Activated CD4-positive, CD25-positive, alpha-beta regulatory T cell treated with anti-CD3 and anti-CD28 coated beads, Interleukin-2, amount 50 U/mL, for 24 hours (primary cell): ENCODE measurements at regions not wholly inside any gene's neighbourhood (a gene's known extent, or its start where the extent isn't known, plus 50 kb on each side); places are given as distances from the start of the nearest gene placed in this dataset.

Experiments used
- ATAC-seq, 2 donors: fragments of 150-1000 bp; cut with Tn5 transposase; one replicate each; pipeline ENCODE4 v1.10.0; 2021; ENCODE audit warnings: mild to moderate bottlenecking in 1 of 2, moderate library complexity in 1 of 2

DNA sequence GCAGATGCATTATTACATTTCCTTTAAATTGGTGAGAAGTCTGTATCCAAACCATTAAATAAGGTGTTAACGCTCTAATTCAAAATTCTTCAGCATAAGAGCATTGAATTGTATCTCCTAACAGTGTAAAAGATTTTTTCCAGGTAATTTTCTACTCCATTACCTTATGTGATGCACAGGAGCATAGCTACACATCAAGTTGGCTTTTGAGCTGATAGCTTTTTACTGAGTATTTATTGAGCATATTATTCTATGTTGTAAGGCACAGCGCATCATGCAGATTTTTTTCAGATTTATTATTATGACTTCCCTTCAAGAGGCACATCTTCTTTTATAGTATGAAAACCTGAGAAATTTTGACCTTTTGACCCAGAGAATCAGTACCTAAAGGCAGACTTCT is 270.7 kb upstream of the MIR17HG start:
- no peak for ATAC-seq

- ATAC-seq, result no peak
Measured at GRCh38 chr13:91078093-91078679, 269.3 kb upstream of the MIR17HG start.

DNA sequence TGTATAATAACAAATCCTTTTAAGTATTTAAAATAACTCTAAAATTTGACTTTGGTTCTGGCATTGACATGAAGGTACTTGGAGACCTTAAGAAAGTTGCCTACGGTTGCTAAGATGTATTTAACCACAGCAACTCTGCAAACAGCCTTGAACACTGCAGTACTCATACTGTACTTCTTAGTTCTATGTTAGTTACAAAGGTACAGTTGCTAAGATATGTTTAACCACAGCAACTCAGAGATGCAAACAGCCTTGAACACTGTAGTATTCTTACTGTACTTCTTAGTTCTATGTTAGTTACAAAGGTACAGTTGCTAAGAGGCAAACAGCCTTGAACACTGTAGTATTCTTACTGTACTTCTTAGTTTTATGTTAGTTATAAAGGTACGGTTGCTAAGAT is 268.3 kb upstream of the MIR17HG start:
- ATAC-seq, result no peak

DNA sequence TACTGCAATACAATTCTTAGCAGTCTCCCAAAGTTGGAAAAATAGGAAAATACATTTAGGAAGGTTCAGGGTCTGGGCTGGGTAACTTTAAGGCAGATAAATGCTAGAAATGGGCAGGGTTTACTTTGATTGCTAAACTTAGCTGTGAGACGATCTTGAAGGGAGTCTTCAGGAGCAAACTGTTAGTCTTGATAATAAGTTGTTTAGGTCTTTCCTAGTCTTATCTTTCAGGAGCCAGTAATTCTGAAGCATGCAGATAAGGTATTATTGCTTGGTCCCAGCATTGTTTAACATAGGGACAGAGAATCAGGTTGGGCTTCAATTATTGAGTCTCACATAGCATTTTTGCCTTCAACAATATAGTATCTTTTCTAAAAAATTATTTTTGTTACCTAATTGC is 262.4 kb upstream of the MIR17HG start:
- no peak for ATAC-seq

GRCh38 chr13:91086936-91087716 is 260.4 kb upstream of the MIR17HG start:
- ATAC-seq, result no peak

GRCh38 chr13:91097269-91097668 is 250.2 kb upstream of the MIR17HG start:
- ATAC-seq, result no peak

GRCh38 chr13:91099877-91100276 is 247.6 kb upstream of the MIR17HG start:
- ATAC-seq, result no peak

- ATAC-seq, result no peak
Measured at GRCh38 chr13:91100944-91101343, 246.5 kb upstream of the MIR17HG start.

GRCh38 chr13:91101381-91101780 is 246.1 kb upstream of the MIR17HG start:
- no peak for ATAC-seq

DNA sequence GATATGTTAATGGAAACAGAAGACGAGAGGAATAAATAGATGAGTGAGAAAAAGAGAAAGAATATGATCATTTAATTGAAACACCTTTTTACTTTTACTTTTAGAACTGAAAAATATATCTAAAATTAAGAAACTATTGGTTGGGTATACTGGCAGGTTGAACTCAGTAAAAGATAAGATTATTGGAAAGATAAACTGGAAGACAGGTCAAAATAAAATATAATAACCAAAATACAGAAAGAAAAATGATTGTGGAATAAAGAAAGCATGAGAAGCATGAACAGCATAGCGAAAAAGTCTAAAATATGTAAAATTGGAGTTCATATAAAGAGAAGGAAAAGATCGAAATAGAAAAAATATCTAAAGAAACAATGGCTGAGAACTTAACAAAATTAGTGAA is 242.2 kb upstream of the MIR17HG start:
- no peak for ATAC-seq

- no peak for ATAC-seq
Measured at GRCh38 chr13:91106565-91106964, 240.9 kb upstream of the MIR17HG start.

DNA sequence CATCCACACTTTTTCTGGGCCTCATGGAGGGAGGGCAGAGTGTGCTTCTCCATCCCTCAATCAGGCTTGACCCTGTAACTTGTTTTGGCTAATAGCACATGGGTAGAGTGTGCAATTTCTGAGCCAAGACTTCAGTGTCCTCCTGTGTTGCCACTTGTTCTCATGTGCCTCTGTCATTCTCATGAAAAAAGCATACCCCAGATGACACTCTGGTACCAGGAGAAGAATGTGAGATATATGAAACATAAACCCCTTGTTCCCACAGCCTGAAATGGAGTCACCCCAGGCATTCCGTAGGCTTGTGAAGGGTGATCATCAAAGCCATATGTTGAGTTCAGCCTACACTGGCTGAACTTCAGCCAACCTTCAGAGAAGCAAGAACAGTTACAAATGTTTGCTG is 239.2 kb upstream of the MIR17HG start:
- ATAC-seq, result no peak

GRCh38 chr13:91111476-91112200 is 235.8 kb upstream of the MIR17HG start:
- no peak for ATAC-seq

DNA sequence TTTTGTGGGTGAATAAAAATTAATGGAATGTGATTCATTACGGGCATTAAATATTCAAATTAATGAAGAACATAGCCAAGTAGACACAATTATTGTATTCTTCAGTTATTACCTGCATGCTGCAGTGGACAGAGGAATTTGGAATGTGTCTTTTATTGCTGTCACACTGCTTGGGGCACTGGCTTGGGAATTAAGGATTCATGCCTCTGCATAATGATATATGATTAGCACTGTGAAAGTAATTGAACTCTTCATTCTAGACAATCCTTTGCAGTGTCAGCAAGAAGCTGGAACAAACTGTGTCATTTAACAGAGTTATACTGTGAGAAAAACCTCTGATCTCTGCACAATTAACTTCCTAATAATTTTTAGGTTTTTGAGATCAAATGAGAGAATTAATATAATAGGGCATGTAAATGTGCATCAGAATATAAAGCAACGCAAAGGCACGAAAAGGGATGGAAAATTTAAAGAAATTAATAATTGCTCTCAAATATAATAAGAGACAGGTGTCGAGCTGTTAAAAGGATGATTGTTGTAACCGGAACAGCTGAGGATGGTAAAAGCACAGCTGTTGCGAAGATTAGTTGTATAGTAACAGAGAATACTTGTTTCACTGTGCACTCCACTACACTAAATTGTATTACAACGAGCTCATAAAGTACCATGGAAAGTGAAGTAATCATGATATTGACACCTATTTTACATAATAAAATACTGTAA is 235.1 kb upstream of the MIR17HG start:
- no peak for ATAC-seq

GRCh38 chr13:91112924-91113277 is 234.6 kb upstream of the MIR17HG start:
- no peak for ATAC-seq

DNA sequence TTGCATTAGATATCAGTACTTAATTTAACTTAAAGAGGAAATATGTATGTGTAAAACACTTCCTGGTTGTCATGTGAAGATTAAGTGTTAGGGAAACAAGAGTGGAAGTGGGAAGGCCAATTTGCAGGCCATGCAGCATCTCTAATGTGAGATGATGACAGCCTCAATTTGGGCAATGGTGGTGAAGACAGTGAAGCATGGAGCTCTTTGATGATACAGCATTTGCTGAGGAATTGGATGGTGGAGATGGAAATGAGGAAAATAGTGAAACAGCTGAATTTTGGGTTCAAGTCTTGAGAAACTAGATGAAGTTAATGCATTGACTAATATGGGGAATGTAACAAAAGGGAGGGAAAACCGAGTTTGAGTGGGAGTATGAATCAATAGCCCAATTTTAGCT is 231.7 kb upstream of the MIR17HG start:
- ATAC-seq, result no peak

DNA sequence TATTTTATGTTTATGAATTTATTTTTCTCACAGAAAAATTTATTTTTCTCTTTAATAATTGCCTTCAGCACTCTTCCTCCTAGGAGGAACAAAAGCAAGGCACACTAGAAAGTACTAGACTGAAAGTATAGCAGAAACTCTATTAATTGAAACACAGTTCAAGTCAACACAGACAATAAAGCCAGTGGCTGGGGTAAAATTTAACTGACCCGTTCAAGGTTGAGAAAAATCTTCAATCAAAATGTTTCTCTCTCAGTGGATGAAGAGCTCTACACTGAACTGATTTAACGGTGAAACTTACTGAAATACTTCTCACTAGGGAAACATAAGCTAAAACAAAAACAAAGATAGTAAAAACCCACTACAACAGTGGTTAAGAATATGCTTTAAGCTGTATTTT is 230.1 kb upstream of the MIR17HG start:
- ATAC-seq, result no peak

GRCh38 chr13:91119643-91120042 is 227.8 kb upstream of the MIR17HG start:
- no peak for ATAC-seq

DNA sequence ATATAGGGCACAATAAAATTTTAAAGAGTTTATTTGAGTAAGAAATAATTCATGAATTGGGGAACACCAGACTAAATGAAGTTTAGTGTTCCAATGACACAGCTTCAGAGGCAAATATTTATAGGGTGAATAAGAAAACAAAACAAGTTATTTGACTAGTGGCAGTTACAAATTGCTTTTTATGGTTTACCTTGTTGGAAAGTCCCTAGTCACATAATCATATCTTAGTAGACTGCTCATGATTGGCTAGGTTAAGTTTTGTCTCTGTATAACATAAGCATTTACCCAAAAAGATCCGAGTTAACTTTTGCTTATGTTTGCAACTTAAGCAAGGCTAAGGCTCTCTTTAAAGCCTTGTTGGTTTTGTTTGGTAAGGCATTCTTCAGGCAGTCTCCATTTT is 224.7 kb upstream of the MIR17HG start:
- no peak for ATAC-seq

- no peak for ATAC-seq
Measured at GRCh38 chr13:91123456-91124127, 223.9 kb upstream of the MIR17HG start.

DNA sequence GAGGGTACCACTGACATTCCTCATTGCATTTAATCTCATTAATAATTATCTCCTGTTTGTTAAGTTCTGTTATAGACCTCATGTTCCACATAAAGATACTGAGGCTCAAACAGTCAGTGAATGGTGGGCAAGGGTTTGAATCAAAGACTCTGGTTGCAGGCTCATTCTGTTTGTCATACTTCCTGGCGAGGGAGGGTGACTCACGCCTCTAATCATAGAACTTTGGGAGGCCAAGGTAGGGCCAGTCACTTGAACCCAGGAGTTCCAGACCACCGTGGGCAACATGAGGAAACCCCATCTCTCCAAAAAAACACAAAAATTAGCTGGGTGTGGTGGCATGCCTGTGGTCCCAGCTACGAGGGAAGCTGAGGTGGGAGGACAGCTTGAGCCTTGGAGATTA is 220.7 kb upstream of the MIR17HG start:
- no peak for ATAC-seq

DNA sequence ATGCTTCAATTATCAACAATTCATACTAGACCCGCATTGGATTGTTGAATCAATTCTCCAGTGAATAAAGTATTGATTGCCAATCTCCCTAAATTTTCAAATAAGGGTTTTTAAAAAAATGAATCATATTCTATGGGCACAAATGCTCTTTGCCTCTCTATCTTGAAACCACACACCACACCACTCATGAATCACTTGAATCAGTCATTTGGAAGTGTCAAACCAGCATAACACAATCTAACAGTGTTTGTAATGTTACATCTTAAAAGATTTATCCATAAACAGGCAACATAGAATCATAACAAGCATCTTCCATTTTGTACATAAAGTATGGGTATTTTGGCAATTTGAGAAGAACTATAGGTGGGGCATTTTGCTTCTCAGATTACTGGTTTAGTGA is 219.5 kb upstream of the MIR17HG start:
- ATAC-seq, result no peak

DNA sequence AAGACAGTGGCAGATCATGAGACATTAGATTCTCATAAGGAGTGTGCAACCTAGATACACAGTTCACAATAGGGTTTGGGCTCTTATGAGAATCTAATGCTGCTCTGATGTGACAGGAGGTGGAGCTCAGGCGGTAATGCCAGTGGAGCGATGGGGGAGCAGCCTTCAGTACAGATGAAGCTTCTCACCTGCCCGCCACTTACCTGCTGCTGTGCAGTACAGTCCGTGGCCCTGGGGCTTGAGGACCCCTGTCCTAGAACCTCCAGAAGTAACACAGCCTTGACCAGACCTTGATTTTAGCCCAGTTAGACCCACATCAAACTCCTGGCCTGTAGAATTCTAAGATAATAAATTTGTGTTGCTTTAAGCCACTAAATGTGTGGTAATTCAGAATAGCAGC is 215.1 kb upstream of the MIR17HG start:
- no peak for ATAC-seq
